Rectal smooth muscle tissue (tissue), 1 donor: ENCODE measurements at regions not wholly inside any gene's neighbourhood (a gene's known extent, or its start where the extent isn't known, plus 50 kb on each side); places are given as distances from the start of the nearest gene placed in this dataset.

Experiments
- H3K27ac ChIP-seq: one replicate; pipeline ENCODE4 v1.7.0; 2013; ENCODE audit warnings: low read depth, low read length, inconsistent platforms
- H3K27me3 ChIP-seq: one replicate; pipeline ENCODE4 v1.7.0; 2013; ENCODE audit warnings: low read length; ENCODE audit not compliant: control insufficient read depth, insufficient read depth
- H3K36me3 ChIP-seq: one replicate; pipeline ENCODE4 v1.7.0; 2013; ENCODE audit warnings: low read length; ENCODE audit not compliant: control insufficient read depth, insufficient read depth
- H3K4me1 ChIP-seq: one replicate; pipeline ENCODE4 v1.7.0; 2013; ENCODE audit warnings: low read length; ENCODE audit not compliant: control insufficient read depth, insufficient read depth
- H3K4me3 ChIP-seq: one replicate; pipeline ENCODE4 v1.7.0; 2013; ENCODE audit warnings: low read length
- H3K9ac ChIP-seq: one replicate; pipeline ENCODE4 v1.7.0; 2013; ENCODE audit warnings: low read length

DNA sequence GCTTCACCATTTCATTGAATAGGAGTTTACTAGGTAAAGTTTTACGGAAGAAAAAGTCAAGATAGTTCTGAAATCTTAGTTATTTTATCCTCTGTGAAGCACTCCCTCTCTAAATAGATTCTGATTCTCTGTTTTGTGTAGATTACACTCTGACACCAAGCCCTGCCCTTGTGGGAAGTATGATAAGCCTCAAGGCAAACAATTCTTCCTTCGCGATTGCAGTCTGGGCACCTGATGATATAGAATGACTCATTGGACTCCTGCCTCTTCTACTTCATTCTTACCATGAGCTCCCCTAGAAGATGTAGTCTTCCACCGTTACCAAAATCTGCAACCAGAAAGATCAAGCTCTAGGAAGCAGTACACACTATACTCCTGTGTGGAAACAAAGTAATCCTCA, 626.9 kb upstream of the PTGER4 start:
- Histone ChIP-seq H3K36me3 (no peaks in the 10 kb centered on the region), H3K4me3 (no peak overlapping the region), H3K4me1 (peaks cover 3% of the 10 kb centered on the region), H3K27ac (no peak overlapping the region), H3K27me3 (no peaks in the 10 kb centered on the region), H3K9ac (no peak overlapping the region)

DNA sequence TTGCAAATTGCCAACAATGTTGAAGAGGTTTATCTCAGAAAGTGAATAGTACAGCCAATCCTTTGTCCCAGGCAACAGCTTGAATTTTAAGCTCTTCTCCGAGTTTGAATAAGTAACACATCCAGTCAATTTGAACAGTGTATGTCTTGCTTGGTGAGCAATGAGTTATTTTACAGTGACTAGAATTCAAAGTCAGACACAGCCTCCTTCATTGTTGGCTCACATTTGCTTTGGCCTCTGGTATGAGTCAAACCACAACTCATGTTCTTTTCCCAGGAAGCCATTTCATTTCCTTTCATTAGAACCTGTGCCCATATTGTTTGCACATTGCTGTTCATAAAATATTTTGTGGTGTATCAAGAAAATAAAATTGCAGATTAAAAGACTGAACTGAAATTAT, 622.0 kb upstream of the DAB2 start:
- H3K27ac ChIP-seq = no peak overlapping the region
- H3K27me3 ChIP-seq = no peaks in the 10 kb centered on the region
- H3K36me3 ChIP-seq = no peaks in the 10 kb centered on the region
- H3K9ac ChIP-seq = no peak overlapping the region
- no peaks in the 10 kb centered on the region for H3K4me1 ChIP-seq
- no peak overlapping the region for H3K4me3 ChIP-seq

DNA sequence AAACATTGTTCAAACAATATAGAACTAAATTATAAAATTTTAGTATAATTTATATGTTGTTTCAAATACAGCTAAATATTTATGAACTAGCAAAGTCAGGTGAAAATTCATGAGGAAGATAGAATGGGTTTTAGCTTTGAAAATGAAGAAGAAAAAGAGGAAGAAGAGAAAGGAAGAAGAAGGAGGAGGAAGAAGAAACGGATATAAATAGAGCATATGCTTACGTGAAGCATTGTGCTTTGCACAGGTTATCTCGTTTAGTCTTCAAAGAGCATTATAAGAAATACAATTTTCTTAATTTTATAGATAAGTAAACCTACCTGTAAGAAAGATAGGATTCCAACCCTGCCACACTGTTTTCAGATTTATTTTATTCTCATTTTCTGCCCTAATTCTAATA, 620.6 kb upstream of the DAB2 start:
- no peak overlapping the region for H3K9ac ChIP-seq
- no peaks in the 10 kb centered on the region for H3K27me3 ChIP-seq
- no peak overlapping the region for H3K4me3 ChIP-seq
- H3K4me1 ChIP-seq = no peaks in the 10 kb centered on the region
- no peak overlapping the region for H3K27ac ChIP-seq
- H3K36me3 ChIP-seq = no peaks in the 10 kb centered on the region

DNA sequence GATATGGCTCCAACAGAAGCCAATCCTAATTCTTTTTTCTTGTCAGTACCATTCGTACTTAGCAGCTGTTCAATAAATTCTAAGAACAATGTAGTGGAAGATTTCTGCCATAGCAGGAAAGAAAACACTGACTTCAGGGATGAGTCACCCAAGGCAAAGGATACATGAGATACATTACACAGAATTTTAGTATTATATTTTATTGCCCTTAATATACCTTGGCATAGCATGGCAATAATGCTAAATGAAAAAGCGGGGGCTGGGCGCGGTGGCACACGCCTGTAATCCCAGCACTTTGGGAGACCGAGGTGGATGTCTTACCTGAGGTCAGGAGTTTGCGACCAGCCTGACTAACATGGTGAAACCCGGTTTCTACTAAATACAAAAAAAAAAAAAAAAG, 619.1 kb upstream of the DAB2 start:
- H3K27me3 ChIP-seq = no peaks in the 10 kb centered on the region
- H3K36me3 ChIP-seq = no peaks in the 10 kb centered on the region
- H3K27ac ChIP-seq = no peak overlapping the region
- no peaks in the 10 kb centered on the region for H3K4me1 ChIP-seq
- H3K4me3 ChIP-seq = no peak overlapping the region
- no peak overlapping the region for H3K9ac ChIP-seq

DNA sequence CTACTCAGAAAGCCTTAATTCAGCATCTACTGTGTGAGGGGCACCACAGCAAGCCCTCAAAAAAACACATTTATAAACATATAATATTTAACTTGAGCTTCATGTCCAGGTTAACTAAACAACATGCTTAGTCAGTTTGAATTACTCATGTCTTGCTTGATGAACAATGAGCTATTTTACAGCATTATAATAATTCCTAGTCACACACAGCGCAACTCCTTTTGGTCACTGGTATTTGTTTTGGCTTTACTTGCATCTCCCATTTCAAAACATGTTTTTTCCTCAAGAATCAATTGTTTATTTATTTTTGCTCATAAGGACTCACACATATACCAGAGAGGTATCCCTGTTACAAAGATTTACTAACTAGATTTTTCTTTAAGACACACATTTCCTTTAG, 616.7 kb upstream of the DAB2 start:
- H3K27me3 ChIP-seq = no peaks in the 10 kb centered on the region
- no peaks in the 10 kb centered on the region for H3K4me1 ChIP-seq
- H3K9ac ChIP-seq = no peak overlapping the region
- no peak overlapping the region for H3K4me3 ChIP-seq
- no peak overlapping the region for H3K27ac ChIP-seq
- no peaks in the 10 kb centered on the region for H3K36me3 ChIP-seq

DNA sequence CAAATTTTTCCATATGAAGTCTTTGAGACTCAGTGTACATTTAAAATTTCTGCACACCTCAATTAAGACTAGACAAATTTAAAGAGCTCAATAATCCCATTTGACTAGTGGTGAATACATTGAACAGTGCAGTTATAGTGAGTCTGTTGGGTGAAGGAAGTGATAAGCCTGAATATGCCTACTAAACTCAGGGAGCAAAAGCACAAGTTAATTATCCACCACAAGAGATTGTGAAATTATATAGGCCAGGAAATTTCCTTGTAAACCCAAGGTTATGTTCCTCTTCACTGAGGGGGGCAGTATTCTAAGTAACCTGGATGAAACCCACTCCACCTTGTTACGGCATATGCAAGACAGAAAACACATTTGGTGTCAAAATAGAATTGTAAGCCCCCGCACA, 612.9 kb upstream of the DAB2 start:
- Histone ChIP-seq H3K36me3 (no peaks in the 10 kb centered on the region), H3K27ac (no peak overlapping the region), H3K9ac (no peak overlapping the region), H3K4me3 (no peak overlapping the region), H3K4me1 (no peaks in the 10 kb centered on the region), H3K27me3 (no peaks in the 10 kb centered on the region)

DNA sequence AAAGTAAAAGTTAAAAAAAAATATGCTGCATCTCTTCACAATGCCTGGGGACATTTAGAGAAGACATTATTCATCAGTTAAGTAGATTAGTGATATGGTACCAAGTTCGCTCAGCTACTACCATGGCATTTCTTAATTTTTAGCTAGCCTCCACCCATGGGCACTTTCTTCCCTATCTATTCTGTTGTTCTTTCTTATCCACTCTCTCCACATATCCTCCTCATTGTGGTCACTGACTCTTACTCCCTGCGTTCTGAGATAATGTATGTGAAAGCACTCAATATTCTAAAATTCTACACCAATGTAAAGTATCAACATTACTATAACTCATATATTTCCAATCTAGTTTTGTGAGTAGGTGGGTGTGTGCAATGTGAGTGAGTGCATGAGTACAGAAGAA, 609.7 kb upstream of the DAB2 start:
- Histone ChIP-seq H3K4me1 (no peaks in the 10 kb centered on the region), H3K36me3 (no peaks in the 10 kb centered on the region), H3K27ac (no peak overlapping the region), H3K4me3 (no peak overlapping the region), H3K27me3 (no peaks in the 10 kb centered on the region), H3K9ac (no peak overlapping the region)

DNA sequence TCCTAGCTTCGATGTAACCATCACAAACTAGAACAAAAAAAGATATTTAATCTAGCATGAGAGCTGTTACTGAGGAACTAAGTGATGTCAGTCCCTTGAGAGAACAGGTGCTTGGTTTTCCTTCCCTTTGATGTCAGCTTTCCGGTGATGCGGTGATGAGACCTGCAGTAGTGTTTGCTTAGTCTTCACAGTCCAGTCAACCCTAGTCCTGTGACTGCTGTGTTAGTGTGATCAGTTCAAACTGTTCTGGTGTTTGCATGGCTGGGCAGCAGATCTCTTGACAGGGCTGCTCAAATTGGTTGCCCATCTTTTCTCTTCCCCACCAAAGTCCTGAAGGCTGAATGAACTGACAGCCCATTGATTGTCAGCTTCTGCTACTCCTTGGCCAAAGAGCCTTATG, 608.6 kb upstream of the DAB2 start:
- no peak overlapping the region for H3K27ac ChIP-seq
- H3K27me3 ChIP-seq = no peaks in the 10 kb centered on the region
- no peaks in the 10 kb centered on the region for H3K4me1 ChIP-seq
- no peaks in the 10 kb centered on the region for H3K36me3 ChIP-seq
- no peak overlapping the region for H3K9ac ChIP-seq
- no peak overlapping the region for H3K4me3 ChIP-seq

DNA sequence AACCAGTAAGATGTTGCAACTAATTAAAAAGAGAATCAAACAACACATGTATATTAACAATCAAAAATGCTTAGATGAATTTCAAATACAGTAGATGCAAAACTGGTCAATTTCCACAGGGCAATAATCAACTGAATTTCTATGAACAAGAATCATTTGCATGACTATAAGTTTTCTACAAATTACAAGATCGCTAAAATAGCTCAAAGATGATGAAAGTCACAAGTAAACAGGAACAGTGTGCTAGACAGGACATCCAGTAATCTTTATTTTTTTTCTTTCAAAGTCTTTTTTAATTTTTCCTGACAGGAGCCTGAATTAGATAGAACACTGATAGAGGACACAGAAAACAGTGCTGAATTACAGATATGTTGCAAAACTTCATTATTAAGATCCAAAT, 608.2 kb upstream of the DAB2 start:
- H3K36me3 ChIP-seq = no peaks in the 10 kb centered on the region
- no peak overlapping the region for H3K4me3 ChIP-seq
- no peaks in the 10 kb centered on the region for H3K27me3 ChIP-seq
- no peaks in the 10 kb centered on the region for H3K4me1 ChIP-seq
- no peak overlapping the region for H3K9ac ChIP-seq
- no peak overlapping the region for H3K27ac ChIP-seq

DNA sequence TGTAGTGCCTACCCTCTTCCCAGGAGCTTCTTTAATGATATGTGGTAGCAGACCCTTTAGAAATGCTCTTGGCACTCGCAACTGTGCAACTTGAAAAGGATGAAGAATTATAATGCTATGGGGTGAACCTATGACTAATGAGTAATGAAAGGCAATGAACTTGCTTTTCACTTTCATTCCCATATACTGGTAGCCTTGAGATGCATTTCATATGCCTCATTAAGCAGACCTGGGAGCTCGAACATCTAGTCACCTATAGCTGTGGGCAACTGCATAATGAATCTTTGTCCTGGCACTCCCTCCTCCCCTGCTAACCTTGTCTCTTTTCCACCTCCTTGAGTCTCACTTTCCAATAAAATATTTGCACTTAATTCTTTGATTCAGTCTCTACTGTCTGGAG, 605.9 kb upstream of the DAB2 start:
- no peaks in the 10 kb centered on the region for H3K36me3 ChIP-seq
- no peaks in the 10 kb centered on the region for H3K27me3 ChIP-seq
- no peak overlapping the region for H3K9ac ChIP-seq
- no peak overlapping the region for H3K27ac ChIP-seq
- no peak overlapping the region for H3K4me3 ChIP-seq
- H3K4me1 ChIP-seq = no peaks in the 10 kb centered on the region

DNA sequence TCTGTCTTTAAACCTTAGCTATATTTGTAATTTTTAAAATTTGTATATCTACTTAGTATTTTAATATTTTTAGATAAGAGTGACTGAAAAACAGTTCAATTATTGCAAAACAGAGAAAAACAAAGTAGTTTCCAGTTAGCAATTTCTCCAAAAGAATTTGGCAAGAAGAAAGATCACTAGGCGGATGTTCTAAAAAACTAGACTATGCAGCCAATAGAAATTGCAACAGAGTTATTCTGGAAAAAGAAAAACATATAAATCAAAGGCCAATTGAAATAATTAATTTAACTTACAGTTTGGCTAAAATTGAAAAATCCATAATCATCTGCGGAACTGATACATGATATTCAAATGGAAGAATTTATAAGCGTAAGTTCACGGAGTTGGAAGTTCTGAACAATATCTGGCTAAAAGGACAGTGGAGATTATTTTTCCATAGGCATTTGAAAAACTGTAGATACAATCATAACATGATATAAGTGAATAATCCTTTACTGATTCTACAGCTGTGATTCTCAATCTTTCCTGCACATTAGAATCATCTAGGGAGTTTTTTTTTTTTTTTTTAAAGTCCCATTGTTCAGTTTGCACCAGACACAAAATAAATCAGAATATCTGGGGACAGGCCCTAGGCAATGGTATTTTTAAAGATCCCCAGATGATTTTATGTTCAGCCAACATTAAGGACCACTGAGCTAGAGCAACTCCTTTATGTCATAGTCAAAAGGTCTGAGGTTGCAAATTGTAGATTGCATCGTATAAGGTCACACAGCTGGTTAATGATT, 605.1 kb upstream of the DAB2 start:
- Histone ChIP-seq H3K36me3 (no peaks in the 10 kb centered on the region), H3K9ac (no peak overlapping the region), H3K27ac (no peak overlapping the region), H3K4me3 (no peak overlapping the region), H3K27me3 (no peaks in the 10 kb centered on the region), H3K4me1 (no peaks in the 10 kb centered on the region)

DNA sequence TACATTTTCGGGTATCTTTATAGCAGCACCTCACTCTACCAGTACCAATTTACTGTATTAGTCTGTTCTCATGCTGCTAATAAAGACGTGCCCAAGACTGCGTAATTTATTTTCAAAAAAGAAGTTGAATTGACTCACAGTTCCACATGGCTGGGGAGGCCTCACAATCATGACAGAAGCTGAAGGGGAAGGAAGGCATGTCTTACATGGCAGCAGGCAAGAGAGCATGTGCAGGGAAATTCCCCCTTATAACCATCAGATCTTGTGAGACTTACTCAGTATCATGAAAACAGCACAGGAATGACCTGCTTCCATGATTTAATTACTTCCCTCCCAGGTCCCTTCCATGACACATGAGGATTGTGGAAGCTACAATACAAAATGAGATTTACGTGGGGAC, 602.6 kb upstream of the DAB2 start:
- no peaks in the 10 kb centered on the region for H3K36me3 ChIP-seq
- no peaks in the 10 kb centered on the region for H3K27me3 ChIP-seq
- no peak overlapping the region for H3K9ac ChIP-seq
- H3K27ac ChIP-seq = no peak overlapping the region
- no peak overlapping the region for H3K4me3 ChIP-seq
- no peaks in the 10 kb centered on the region for H3K4me1 ChIP-seq

DNA sequence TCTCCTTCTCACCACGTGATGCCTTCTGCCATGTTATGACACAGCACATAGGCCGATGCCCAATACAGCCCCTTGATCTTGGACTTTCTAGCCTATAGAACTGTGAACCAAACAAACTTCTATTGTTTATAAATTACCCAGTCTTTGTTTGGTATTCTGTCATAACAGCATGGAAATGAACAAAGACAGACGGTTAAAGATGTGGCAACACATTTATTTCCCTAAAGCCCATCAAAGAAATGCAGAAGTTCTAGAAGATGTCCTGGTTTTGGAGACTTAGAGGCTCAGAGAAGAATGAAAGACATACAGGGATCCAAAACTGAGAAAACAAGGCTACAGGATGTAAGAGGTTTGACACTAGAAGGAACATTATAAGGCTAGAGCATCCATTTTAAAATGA, 600.8 kb upstream of the DAB2 start:
- no peak overlapping the region for H3K9ac ChIP-seq
- H3K27me3 ChIP-seq = no peaks in the 10 kb centered on the region
- no peaks in the 10 kb centered on the region for H3K36me3 ChIP-seq
- H3K27ac ChIP-seq = no peak overlapping the region
- no peaks in the 10 kb centered on the region for H3K4me1 ChIP-seq
- H3K4me3 ChIP-seq = no peak overlapping the region
